ENCODE measurements at regions not wholly inside any gene's neighbourhood (a gene's known extent, or its start where the extent isn't known, plus 50 kb on each side); places are given as distances from the start of the nearest gene placed in this dataset.

- peaks cover 23% of the 10 kb centered on the region; the same call in 1 of the 2 replicates for H3K27me3 ChIP-seq (ENCODE audit: low read depth, low read length)
- no peak overlapping the region for H3K9ac ChIP-seq (ENCODE audit: low read length)
- H3K9me3 ChIP-seq (ENCODE audit: insufficient read depth, low read length): no peaks in the 10 kb centered on the region
- no peaks in the 10 kb centered on the region for H4K20me1 ChIP-seq (ENCODE audit: insufficient read depth, low read length)
- no peak overlapping the region for H3K27ac ChIP-seq (ENCODE audit: low read length)
- H3K4me3 ChIP-seq (ENCODE audit: low read length): no peak overlapping the region
- TF ChIP-seq CTCF (IDR thresholded peaks at IDR 0.05; ENCODE audit: low read depth, low read length) (no peak), EZH2phosphoT487 (IDR thresholded peaks at IDR 0.05; ENCODE audit: low read depth) (no peak)
- no peak overlapping the region for H2AFZ ChIP-seq (ENCODE audit: low read depth, low read length)
- no peaks in the 10 kb centered on the region for H3K79me2 ChIP-seq (ENCODE audit: low read length)
- peaks cover 5% of the 10 kb centered on the region; the same call in 1 of the 2 replicates for H3K4me1 ChIP-seq (ENCODE audit: low read length)
- no peaks in the 10 kb centered on the region for H3K36me3 ChIP-seq (replicated peaks; ENCODE audit: low read depth, low read length)
- no peak overlapping the region for H3K4me2 ChIP-seq (ENCODE audit: low read length)
Observed at GRCh38 chr11:69572233-69572860, 68.6 kb upstream of the CCND1 start.

GRCh38 chr11:69572861-69573260 is 68.1 kb upstream of the CCND1 start:
- peaks cover 5% of the 10 kb centered on the region; the same call in 1 of the 2 replicates for H3K4me1 ChIP-seq (ENCODE audit: low read length)
- no peak overlapping the region for H3K27ac ChIP-seq (ENCODE audit: low read length)
- no peak overlapping the region for H3K4me2 ChIP-seq (ENCODE audit: low read length)
- peaks cover 28% of the 10 kb centered on the region; the same call in 1 of the 2 replicates for H3K27me3 ChIP-seq (ENCODE audit: low read depth, low read length)
- TF ChIP-seq EZH2phosphoT487 (IDR thresholded peaks at IDR 0.05; ENCODE audit: low read depth) (no peak), CTCF (IDR thresholded peaks at IDR 0.05; ENCODE audit: low read depth, low read length) (no peak)
- H3K79me2 ChIP-seq (ENCODE audit: low read length): no peaks in the 10 kb centered on the region
- H3K9me3 ChIP-seq (ENCODE audit: insufficient read depth, low read length): no peaks in the 10 kb centered on the region; the same call in 1 of the 2 replicates
- H3K9ac ChIP-seq (ENCODE audit: low read length): no peak overlapping the region
- H4K20me1 ChIP-seq (ENCODE audit: insufficient read depth, low read length): no peaks in the 10 kb centered on the region
- H2AFZ ChIP-seq (ENCODE audit: low read depth, low read length): no peak overlapping the region
- no peak overlapping the region for H3K4me3 ChIP-seq (ENCODE audit: low read length)
- H3K36me3 ChIP-seq (replicated peaks; ENCODE audit: low read depth, low read length): no peaks in the 10 kb centered on the region

GRCh38 chr11:69573761-69574607 is 67.0 kb upstream of the CCND1 start:
- Histone ChIP-seq H3K4me2 (ENCODE audit: low read length) (no peak overlapping the region), H3K9ac (ENCODE audit: low read length) (no peak overlapping the region), H3K9me3 (ENCODE audit: insufficient read depth, low read length) (no peaks in the 10 kb centered on the region; the same call in 1 of the 2 replicates), H3K4me3 (ENCODE audit: low read length) (no peak overlapping the region), H3K27me3 (ENCODE audit: low read depth, low read length) (peaks cover 36% of the 10 kb centered on the region), H3K27ac (ENCODE audit: low read length) (no peak overlapping the region), H3K4me1 (ENCODE audit: low read length) (peaks cover 5% of the 10 kb centered on the region; the same call in 1 of the 2 replicates), H3K79me2 (ENCODE audit: low read length) (no peaks in the 10 kb centered on the region), H4K20me1 (ENCODE audit: insufficient read depth, low read length) (no peaks in the 10 kb centered on the region), H3K36me3 (replicated peaks; ENCODE audit: low read depth, low read length) (no peaks in the 10 kb centered on the region), H2AFZ (ENCODE audit: low read depth, low read length) (no peak overlapping the region)
- TF ChIP-seq EZH2phosphoT487 (IDR thresholded peaks at IDR 0.05; ENCODE audit: low read depth) (no peak), CTCF (IDR thresholded peaks at IDR 0.05; ENCODE audit: low read depth, low read length) (no peak)

GRCh38 chr11:69574608-69575255 is 66.2 kb upstream of the CCND1 start:
- Histone ChIP-seq H2AFZ (ENCODE audit: low read depth, low read length) (no peak overlapping the region), H3K4me1 (ENCODE audit: low read length) (peaks cover 5% of the 10 kb centered on the region; the same call in 1 of the 2 replicates), H3K9ac (ENCODE audit: low read length) (no peak overlapping the region), H3K27me3 (ENCODE audit: low read depth, low read length) (peaks cover 39% of the 10 kb centered on the region), H4K20me1 (ENCODE audit: insufficient read depth, low read length) (no peaks in the 10 kb centered on the region), H3K4me3 (ENCODE audit: low read length) (no peak overlapping the region), H3K4me2 (ENCODE audit: low read length) (no peak overlapping the region), H3K36me3 (replicated peaks; ENCODE audit: low read depth, low read length) (no peaks in the 10 kb centered on the region), H3K27ac (ENCODE audit: low read length) (no peak overlapping the region), H3K79me2 (ENCODE audit: low read length) (no peaks in the 10 kb centered on the region), H3K9me3 (ENCODE audit: insufficient read depth, low read length) (no peaks in the 10 kb centered on the region; the same call in 1 of the 2 replicates)
- no peak for TF ChIP-seq CTCF (IDR thresholded peaks at IDR 0.05; ENCODE audit: low read depth, low read length)
- no peak for TF ChIP-seq EZH2phosphoT487 (IDR thresholded peaks at IDR 0.05; ENCODE audit: low read depth)

All from OCI-LY3 (cell line).